ENCODE measurements at regions not wholly inside any gene's neighbourhood (a gene's known extent, or its start where the extent isn't known, plus 50 kb on each side); places are given as distances from the start of the nearest gene placed in this dataset.

GRCh38 chr11:70616317-70616716 is 218.0 kb downstream of the CTTN start:
- TF ChIP-seq CTCF (IDR thresholded peaks at IDR 0.05), result no peak
- no peak for TF ChIP-seq ZFX (IDR thresholded peaks at IDR 0.05; ENCODE audit: borderline replicate concordance)
